DOHH2 (cell line): ENCODE measurements at regions not wholly inside any gene's neighbourhood (a gene's known extent, or its start where the extent isn't known, plus 50 kb on each side); places are given as distances from the start of the nearest gene placed in this dataset.

ENCODE experiments used
- CTCF ChIP-seq: fragments of 200-600 bp; sonication (generic); IDR thresholded peaks from one replicate; pipeline ENCODE4 v1.5.1; 2014; ENCODE audit warnings: antibody characterized with exemption, mild to moderate bottlenecking, low read depth, low read length; ENCODE audit not compliant: poor library complexity, severe bottlenecking
- EZH2phosphoT487 ChIP-seq: fragments of 200-600 bp; sonication (generic); IDR thresholded peaks from 2 replicates; pipeline ENCODE4 v1.6.1; 2017; ENCODE audit warnings: borderline replicate concordance, mild to moderate bottlenecking, antibody characterized with exemption, low read length, moderate library complexity, mixed read lengths

GRCh38 chr13:80841414-80841813 is 500.5 kb upstream of the SPRY2 start:
- TF ChIP-seq CTCF (no peak), EZH2phosphoT487 (no peak)
